ENCODE measurements at regions not wholly inside any gene's neighbourhood (a gene's known extent, or its start where the extent isn't known, plus 50 kb on each side); places are given as distances from the start of the nearest gene placed in this dataset.

DNA sequence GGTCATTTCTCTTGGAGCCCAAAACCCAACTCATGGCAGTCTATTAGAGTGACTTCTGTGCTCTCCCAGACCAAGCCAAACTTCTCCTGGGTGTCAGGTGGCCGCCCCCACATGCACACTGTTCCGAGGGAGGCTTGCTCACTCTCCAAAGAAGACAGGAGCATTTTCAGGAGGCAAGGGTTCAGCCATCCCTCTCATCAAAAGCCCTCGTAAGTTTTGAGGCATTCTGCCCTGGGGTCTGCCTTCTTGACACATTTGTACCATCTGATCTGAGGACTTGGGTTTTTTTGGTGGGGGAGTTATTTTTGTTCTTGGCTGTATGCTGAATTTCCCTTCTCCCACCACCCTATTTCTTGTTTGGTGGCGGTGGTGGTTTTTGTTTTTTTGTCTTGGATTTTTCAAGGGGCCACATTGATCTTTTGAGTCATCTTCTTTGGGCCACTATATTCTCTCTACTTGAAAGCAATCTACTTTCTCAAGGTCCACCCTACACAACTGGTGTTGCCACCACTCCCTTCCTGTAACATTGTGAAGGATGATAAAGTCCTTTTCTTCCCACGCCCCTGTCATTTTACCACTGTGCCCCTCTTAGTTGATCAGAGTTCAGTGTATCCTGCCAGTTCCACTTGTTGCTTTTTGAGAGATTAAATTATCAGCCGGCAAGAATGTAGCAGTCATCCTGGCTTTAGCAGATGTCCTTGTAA lies 255.8 kb downstream of the CYP26B1 start:
- no peak for TF ChIP-seq POLR2A (IDR thresholded peaks at IDR 0.05)
- no peak for TF ChIP-seq CTCF (IDR thresholded peaks at IDR 0.05)
